ENCODE measurements at regions not wholly inside any gene's neighbourhood (a gene's known extent, or its start where the extent isn't known, plus 50 kb on each side); places are given as distances from the start of the nearest gene placed in this dataset.

DNA sequence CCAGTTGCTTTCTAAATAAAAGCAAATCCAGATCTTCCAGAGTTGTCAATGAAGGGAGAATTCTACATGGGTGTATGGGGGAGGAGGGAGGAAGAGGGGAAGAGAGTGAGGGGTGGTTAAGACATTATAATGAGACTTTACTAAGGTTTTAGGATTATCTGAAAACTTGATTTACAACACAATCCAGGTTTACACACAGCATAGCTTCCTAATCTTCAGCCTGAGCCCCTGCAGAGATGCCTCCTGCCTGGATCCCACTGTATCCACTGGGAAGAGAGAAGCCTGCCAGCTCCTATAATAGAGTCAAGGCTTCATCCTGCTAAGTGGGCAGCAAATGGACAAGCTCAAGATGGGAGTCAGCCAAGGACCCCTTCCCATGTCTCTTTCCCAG, 85.6 kb upstream of the KIT start:
- Histone ChIP-seq H2AFZ (ENCODE audit: low read depth, low read length) (no peak overlapping the region), H3K27ac (ENCODE audit: insufficient read depth, low read depth, low read length) (no peak overlapping the region), H3K9me1 (replicated peaks; ENCODE audit: control insufficient read depth, extremely low read depth, insufficient read depth, low read length) (no peaks in the 10 kb centered on the region), H3K79me2 (ENCODE audit: control insufficient read depth, insufficient read depth, low read length) (no peaks in the 10 kb centered on the region), H4K20me1 (replicated peaks; ENCODE audit: control insufficient read depth, extremely low read depth, insufficient read depth, low read length) (no peaks in the 10 kb centered on the region), H3K36me3 (ENCODE audit: control insufficient read depth in 2 of 2, extremely low read depth in 1 of 2, insufficient read depth in 2 of 2, low read length in 2 of 2) (no peaks in the 10 kb centered on the region), H3K9me3 (replicated peaks; ENCODE audit: control insufficient read depth, insufficient read depth, low read length) (no peaks in the 10 kb centered on the region), H3K4me2 (ENCODE audit: insufficient read depth, low read length) (no peak overlapping the region), H3K27me3 (ENCODE audit: control insufficient read depth in 2 of 2, insufficient read depth in 2 of 2, low read length in 2 of 2) (no peaks in the 10 kb centered on the region), H3K4me3 (replicated peaks in 1 of 3; ENCODE audit: insufficient read depth in 1 of 3, low read depth in 1 of 3, low read length in 3 of 3) (no peak overlapping the region), H3K4me1 (ENCODE audit: control insufficient read depth, extremely low read depth, insufficient read depth, low read length) (no peaks in the 10 kb centered on the region), H3K9ac (replicated peaks; ENCODE audit: extremely low read depth, insufficient read depth, low read length) (no peak overlapping the region)
- TF ChIP-seq POLR2A (IDR thresholded peaks at IDR 0.05; ENCODE audit: low read depth, low read length) = no peak
- TF ChIP-seq, protein P1, sequence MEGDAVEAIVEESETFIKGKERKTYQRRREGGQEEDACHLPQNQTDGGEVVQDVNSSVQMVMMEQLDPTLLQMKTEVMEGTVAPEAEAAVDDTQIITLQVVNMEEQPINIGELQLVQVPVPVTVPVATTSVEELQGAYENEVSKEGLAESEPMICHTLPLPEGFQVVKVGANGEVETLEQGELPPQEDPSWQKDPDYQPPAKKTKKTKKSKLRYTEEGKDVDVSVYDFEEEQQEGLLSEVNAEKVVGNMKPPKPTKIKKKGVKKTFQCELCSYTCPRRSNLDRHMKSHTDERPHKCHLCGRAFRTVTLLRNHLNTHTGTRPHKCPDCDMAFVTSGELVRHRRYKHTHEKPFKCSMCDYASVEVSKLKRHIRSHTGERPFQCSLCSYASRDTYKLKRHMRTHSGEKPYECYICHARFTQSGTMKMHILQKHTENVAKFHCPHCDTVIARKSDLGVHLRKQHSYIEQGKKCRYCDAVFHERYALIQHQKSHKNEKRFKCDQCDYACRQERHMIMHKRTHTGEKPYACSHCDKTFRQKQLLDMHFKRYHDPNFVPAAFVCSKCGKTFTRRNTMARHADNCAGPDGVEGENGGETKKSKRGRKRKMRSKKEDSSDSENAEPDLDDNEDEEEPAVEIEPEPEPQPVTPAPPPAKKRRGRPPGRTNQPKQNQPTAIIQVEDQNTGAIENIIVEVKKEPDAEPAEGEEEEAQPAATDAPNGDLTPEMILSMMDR (IDR thresholded peaks at IDR 0.05; ENCODE audit: extremely low read depth in 1 of 2, insufficient read depth in 1 of 2, low read depth in 1 of 2, low read length in 2 of 2) = no peak
- no peak for TF ChIP-seq EZH2 (IDR thresholded peaks at IDR 0.05; ENCODE audit: borderline replicate concordance, low read depth, low read length, severe bottlenecking)
- TF ChIP-seq JUN (IDR thresholded peaks at IDR 0.05; ENCODE audit: borderline replicate concordance, insufficient read depth, insufficient read length, low read depth) = no peak
- no peak for TF ChIP-seq MYC (IDR thresholded peaks at IDR 0.05; ENCODE audit: low read depth, low read length)
- no peak for TF ChIP-seq GATA2 (IDR thresholded peaks at IDR 0.05; ENCODE audit: insufficient read depth, insufficient read length, low read depth, low read length)
- TF ChIP-seq MAX (IDR thresholded peaks at IDR 0.05; ENCODE audit: insufficient read depth, insufficient read length) = no peak
- no peak for TF ChIP-seq FOS (IDR thresholded peaks at IDR 0.05; ENCODE audit: borderline replicate concordance, insufficient read depth, low read length)
- no peak for TF ChIP-seq POLR2AphosphoS5 (IDR thresholded peaks at IDR 0.05; ENCODE audit: insufficient read depth, low read depth, low read length)
- dilution Hi-C loops (cut with MboI; ENCODE audit: extremely low pct_ligation_motif_present, low sequenced_read_pairs) (no loop called here), intact Hi-C loops (cut with micrococcal nuclease) (no loop called here)
- DNase-seq (ENCODE audit: low read depth, low spot score) (no peak), FAIRE-seq (no peak)
- ChIA-PET CTCF (interaction anchor here (1.1 kb wide), 1 partner anchor 9 kb away, joined by 3 read pairs; no protein-coding TSS in a partner anchor), POLR2A (no interaction called here)
- no TSS peak for BruUV-seq (replicated peaks)
